Islet precursor cell (in vitro differentiated cells): ENCODE measurements at regions not wholly inside any gene's neighbourhood (a gene's known extent, or its start where the extent isn't known, plus 50 kb on each side); places are given as distances from the start of the nearest gene placed in this dataset.

Source experiments
- DNase-seq: peaks from one replicate; pipeline ENCODE4 v3.0.0-alpha.2; 2018

DNA sequence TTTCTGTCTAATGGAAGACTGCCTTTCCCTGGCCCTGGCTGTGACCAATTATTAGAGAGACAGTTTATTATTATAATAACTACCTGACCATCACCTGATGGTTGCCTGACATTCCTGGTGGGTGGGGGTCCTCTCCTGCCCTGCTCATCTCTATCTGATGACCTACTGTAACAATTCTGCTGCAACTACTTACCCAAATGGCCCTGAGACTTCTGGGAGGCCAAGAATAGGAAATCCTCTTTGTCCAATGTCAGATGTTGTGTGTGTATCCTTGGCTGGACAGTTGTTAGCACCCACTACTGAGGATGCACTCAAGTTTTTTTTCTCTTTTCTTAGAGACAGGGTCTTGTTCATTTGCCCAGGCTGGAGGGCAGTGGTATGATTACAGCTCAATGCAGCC is 110.3 kb downstream of the DDX1 start:
- DNase-seq, result no peak

- no peak for DNase-seq
Observed at GRCh38 chr2:15702452-15702851, 110.8 kb downstream of the DDX1 start.

GRCh38 chr2:15703365-15703869 is 111.7 kb downstream of the DDX1 start:
- no peak for DNase-seq

- no peak for DNase-seq
Observed at GRCh38 chr2:15704086-15704787, 112.6 kb downstream of the DDX1 start.

DNA sequence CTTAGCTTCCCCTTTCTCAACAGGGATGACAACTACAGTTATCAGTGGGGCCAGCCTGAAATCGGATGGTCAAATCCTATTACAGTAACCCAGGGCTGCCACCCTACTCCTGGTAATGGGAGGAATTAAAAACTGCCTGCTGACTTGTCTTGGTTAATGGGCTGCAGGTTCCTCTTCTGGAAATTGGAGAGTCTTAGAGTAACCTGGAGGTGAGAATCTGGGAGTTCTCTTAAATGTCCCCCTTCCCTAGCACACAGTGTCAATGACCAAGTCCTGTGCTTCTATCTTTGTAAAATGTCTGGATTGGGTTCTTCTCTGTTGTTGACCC is 113.1 kb downstream of the DDX1 start:
- DNase-seq, result no peak

DNA sequence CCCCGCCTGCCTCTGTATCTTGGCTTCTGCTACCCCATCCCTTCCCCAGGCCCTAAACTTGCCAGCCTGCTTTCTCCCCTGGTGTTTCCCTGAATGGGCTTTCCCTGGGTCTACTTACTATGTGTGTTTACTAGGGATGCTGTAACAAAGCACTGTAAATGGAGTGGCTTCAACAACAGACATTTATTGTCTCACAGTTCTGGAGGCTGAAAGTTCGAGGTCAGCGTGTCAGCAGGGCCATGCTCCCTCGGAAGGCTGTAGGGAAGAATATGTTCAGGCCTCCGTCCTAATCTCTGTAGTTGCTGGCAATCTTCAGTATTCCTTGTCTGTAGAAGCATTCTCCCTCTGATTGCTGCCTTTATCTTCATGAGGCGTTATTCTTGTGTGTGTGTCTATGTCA is 113.6 kb downstream of the DDX1 start:
- DNase-seq, result no peak

- DNase-seq, result no peak
Observed at GRCh38 chr2:15705839-15706386, 114.2 kb downstream of the DDX1 start.

GRCh38 chr2:15706424-15706823 is 114.8 kb downstream of the DDX1 start:
- DNase-seq, result no peak

- no peak for DNase-seq
Observed at GRCh38 chr2:15706986-15707632, 115.4 kb downstream of the DDX1 start.

DNA sequence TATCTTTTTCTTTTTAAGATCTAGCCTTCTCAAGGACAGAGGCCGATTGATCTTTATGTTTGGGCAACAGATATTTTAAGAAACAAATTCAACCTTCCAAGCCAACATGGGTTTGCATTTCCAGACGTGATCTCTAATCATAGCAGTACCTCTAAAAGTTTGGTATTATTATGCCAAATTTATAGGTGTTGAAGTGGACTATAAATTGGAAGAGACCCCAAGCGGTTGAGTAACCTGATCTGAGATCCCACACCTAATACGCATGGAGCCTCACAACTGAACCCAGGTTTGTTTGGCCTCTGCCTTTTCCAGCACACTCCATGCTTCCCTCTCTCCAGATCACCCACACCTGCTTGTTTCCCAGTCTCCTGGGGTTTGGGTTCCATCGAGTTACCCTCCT is 116.5 kb downstream of the DDX1 start:
- no peak for DNase-seq

- DNase-seq, result no peak
Observed at GRCh38 chr2:15708865-15709820, 117.5 kb downstream of the DDX1 start.

DNA sequence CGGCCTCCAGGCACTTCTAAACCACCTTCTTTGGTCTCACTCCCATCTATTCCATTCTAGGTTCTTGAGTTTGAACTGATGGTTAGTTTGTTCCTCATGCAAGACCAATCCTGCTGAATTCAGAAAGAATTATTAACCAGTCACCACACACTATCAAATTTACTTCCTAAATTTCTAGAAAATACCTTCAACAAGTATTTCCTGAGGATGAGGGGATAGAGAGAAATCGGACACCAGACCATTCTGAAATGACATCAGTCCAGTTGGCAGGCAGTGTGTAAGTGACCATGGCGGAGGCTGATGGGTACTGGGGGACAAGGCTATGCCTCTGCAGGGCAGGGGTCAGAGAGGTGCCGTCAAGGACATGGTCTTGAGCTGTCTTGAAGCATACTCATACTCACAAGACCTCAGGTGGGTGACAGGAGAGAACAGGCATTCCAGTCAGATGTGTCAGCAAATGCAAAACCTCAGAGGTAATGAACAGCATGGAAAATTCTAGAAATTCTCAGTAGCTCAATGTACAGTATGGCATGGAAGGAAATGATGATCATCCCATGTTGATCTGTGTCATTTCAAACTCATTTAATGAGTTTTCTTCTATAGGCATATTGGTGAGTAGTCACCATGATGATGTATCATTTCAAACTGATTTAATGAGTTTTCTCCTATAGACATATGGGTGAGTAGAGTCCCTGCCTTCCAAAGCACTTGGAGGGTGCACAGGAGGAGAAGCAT is 119.6 kb downstream of the DDX1 start:
- no peak for DNase-seq

- no peak for DNase-seq
Observed at GRCh38 chr2:15712551-15713342, 121.1 kb downstream of the DDX1 start.

GRCh38 chr2:15713475-15713874 is 121.8 kb downstream of the DDX1 start:
- no peak for DNase-seq

DNA sequence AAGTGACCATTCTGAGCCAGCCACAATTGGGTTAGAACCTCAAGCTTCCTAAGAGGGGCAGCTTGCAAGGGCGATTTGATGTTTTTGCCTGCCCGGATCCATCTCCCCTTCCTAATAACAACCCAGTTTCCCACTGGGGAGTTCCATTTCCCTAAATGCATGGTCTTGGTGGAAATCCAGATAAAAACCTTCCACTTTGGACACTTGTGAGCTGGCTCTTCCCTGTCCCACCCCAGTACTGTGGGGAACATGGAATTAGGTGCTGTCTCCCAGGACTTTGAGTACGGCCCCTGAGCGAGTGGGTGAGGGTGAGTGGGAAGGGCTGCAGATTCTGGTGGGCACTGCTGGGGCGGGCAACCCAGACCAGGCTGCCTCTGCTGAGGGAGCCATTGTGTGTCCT is 122.3 kb downstream of the DDX1 start:
- no peak for DNase-seq

DNA sequence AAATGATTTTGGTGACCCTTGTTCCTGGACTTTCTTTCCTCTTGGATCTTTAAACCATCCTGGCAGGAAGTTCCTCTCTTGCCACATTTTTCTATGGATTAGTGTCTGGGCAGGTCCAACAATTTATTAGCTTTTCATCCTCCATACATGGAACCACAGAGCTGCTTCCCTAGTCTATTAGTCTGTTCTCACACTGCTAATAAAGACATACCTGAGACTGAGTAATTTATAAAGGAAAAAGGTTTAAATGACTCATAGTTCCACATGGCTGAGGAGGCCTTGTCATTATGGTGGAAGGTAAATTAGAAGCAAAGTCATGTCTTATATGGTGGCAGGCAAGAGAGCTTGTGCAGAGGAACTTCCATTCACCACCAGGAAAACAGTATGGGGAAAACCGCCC is 122.9 kb downstream of the DDX1 start:
- DNase-seq, result no peak

GRCh38 chr2:15715596-15715995 is 123.9 kb downstream of the DDX1 start:
- DNase-seq, result no peak

GRCh38 chr2:15718103-15718943 is 126.7 kb downstream of the DDX1 start:
- peak; percentile 50 for DNase-seq

- peak; percentile 12 for DNase-seq
Observed at GRCh38 chr2:15718944-15719323, 127.3 kb downstream of the DDX1 start.

GRCh38 chr2:15719566-15720313 is 128.1 kb downstream of the DDX1 start:
- peak; percentile 24 for DNase-seq
